ENCODE measurements at regions not wholly inside any gene's neighbourhood (a gene's known extent, or its start where the extent isn't known, plus 50 kb on each side); places are given as distances from the start of the nearest gene placed in this dataset.

GRCh38 chr3:25856902-25857518 is 67.1 kb downstream of the OXSM start:
- H3K4me3 ChIP-seq (ENCODE audit: low read length) = no peak overlapping the region
- H3K27me3 ChIP-seq (ENCODE audit: low read length) = no peaks in the 10 kb centered on the region
- TF ChIP-seq CTCF (conservative IDR thresholded peaks at IDR 0.05; ENCODE audit: low read depth, low read length) (peak; percentile 87), EZH2phosphoT487 (IDR thresholded peaks at IDR 0.05; ENCODE audit: borderline replicate concordance, low read length) (no peak)
- no TSS peak for BruUV-seq (replicated peaks)
- ChIA-PET POLR2A (ENCODE audit: unreplicated experiment) (no interaction called here), CTCF (no interaction called here)
- no peaks in the 10 kb centered on the region for H4K20me1 ChIP-seq (ENCODE audit: low read length)
- intact Hi-C loops (cut with micrococcal nuclease) = loop anchor here (1.0 kb wide), 2 partner anchors 14 to 209 kb away; no protein-coding TSS in a partner anchor
- H3K4me2 ChIP-seq (ENCODE audit: low read length) = no peak overlapping the region
- H3K9me2 ChIP-seq (replicated peaks; ENCODE audit: low read length) = no peaks in the 10 kb centered on the region
- no peaks in the 10 kb centered on the region for H3K36me3 ChIP-seq (ENCODE audit: low read depth, low read length)
- H3K4me1 ChIP-seq (ENCODE audit: insufficient read depth, low read length) = peaks cover 32% of the 10 kb centered on the region
- H3K9ac ChIP-seq (ENCODE audit: low read length) = no peak overlapping the region
- DNase-seq = peak; percentile 68
- H3K9me3 ChIP-seq (ENCODE audit: low read length) = no peaks in the 10 kb centered on the region
- ATAC-seq = no peak
- H2AFZ ChIP-seq (ENCODE audit: low read length) = no peak overlapping the region
- H3K27ac ChIP-seq (ENCODE audit: low read length) = no peak overlapping the region
- peaks cover 11% of the 10 kb centered on the region for H3F3A ChIP-seq (ENCODE audit: low read length, unreplicated experiment)
- H3K79me2 ChIP-seq (ENCODE audit: low read length) = no peaks in the 10 kb centered on the region

- Histone ChIP-seq H3K4me2 (ENCODE audit: low read length) (no peak overlapping the region), H2AFZ (ENCODE audit: low read length) (no peak overlapping the region), H3K27ac (ENCODE audit: low read length) (no peak overlapping the region), H3K4me1 (ENCODE audit: insufficient read depth, low read length) (peaks cover 3% of the 10 kb centered on the region; the same call in 1 of the 2 replicates), H3K36me3 (ENCODE audit: low read depth, low read length) (no peaks in the 10 kb centered on the region), H3K79me2 (ENCODE audit: low read length) (no peaks in the 10 kb centered on the region), H4K20me1 (ENCODE audit: low read length) (no peaks in the 10 kb centered on the region), H3K9ac (ENCODE audit: low read length) (no peak overlapping the region), H3K9me2 (replicated peaks; ENCODE audit: low read length) (no peaks in the 10 kb centered on the region), H3F3A (ENCODE audit: low read length, unreplicated experiment) (no peaks in the 10 kb centered on the region), H3K4me3 (ENCODE audit: low read length) (no peak overlapping the region), H3K9me3 (ENCODE audit: low read length) (no peaks in the 10 kb centered on the region), H3K27me3 (ENCODE audit: low read length) (no peaks in the 10 kb centered on the region)
- TF ChIP-seq CTCF (conservative IDR thresholded peaks at IDR 0.05; ENCODE audit: low read depth, low read length) (no peak), EZH2 (IDR thresholded peaks at IDR 0.05; ENCODE audit: low read length, unreplicated experiment) (no peak), EZH2phosphoT487 (IDR thresholded peaks at IDR 0.05; ENCODE audit: borderline replicate concordance, low read length) (no peak)
- ATAC-seq = no peak
- BruUV-seq (replicated peaks) = no TSS peak
- no peak for DNase-seq
- CTCF ChIA-PET = no interaction called here
- intact Hi-C loops (cut with micrococcal nuclease) = no loop called here
- POLR2A ChIA-PET (ENCODE audit: unreplicated experiment) = interaction anchor here (0.6 kb wide), 1 partner anchor 28 kb away, joined by 10 read pairs; no protein-coding TSS in a partner anchor
These were observed 71.7 kb downstream of the OXSM start for GRCh38 chr3:25861566-25861965.

- no TSS peak for BruUV-seq (replicated peaks)
- H3K4me1 ChIP-seq (ENCODE audit: insufficient read depth, low read length) = no peaks in the 10 kb centered on the region
- CTCF ChIA-PET = no interaction called here
These were observed 73.1 kb downstream of the OXSM start for GRCh38 chr3:25863011-25863415.

More at GRCh38 chr3:25863011-25863415, 73.1 kb downstream of the OXSM start:
- H3K4me3 ChIP-seq (ENCODE audit: low read length) = no peak overlapping the region
- DNase-seq (no peak), ATAC-seq (no peak)
- H3F3A ChIP-seq (ENCODE audit: low read length, unreplicated experiment) = no peaks in the 10 kb centered on the region
- no peaks in the 10 kb centered on the region for H3K27me3 ChIP-seq (ENCODE audit: low read length)
- H4K20me1 ChIP-seq (ENCODE audit: low read length) = no peaks in the 10 kb centered on the region
- POLR2A ChIA-PET (ENCODE audit: unreplicated experiment) = no interaction called here
- no peak overlapping the region for H3K9ac ChIP-seq (ENCODE audit: low read length)
- no peaks in the 10 kb centered on the region for H3K79me2 ChIP-seq (ENCODE audit: low read length)
- no peaks in the 10 kb centered on the region for H3K36me3 ChIP-seq (ENCODE audit: low read depth, low read length)
- H3K4me2 ChIP-seq (ENCODE audit: low read length) = no peak overlapping the region
- no peak overlapping the region for H3K27ac ChIP-seq (ENCODE audit: low read length)
- intact Hi-C loops (cut with micrococcal nuclease) = no loop called here
- no peak overlapping the region for H2AFZ ChIP-seq (ENCODE audit: low read length)
- no peaks in the 10 kb centered on the region for H3K9me3 ChIP-seq (ENCODE audit: low read length)
- no peaks in the 10 kb centered on the region for H3K9me2 ChIP-seq (replicated peaks; ENCODE audit: low read length)
- TF ChIP-seq EZH2 (IDR thresholded peaks at IDR 0.05; ENCODE audit: low read length, unreplicated experiment) (no peak), CTCF (conservative IDR thresholded peaks at IDR 0.05; ENCODE audit: low read depth, low read length) (no peak), EZH2phosphoT487 (IDR thresholded peaks at IDR 0.05; ENCODE audit: borderline replicate concordance, low read length) (no peak)
